Prostate gland (tissue), 2 donors: ENCODE measurements at regions not wholly inside any gene's neighbourhood (a gene's known extent, or its start where the extent isn't known, plus 50 kb on each side); places are given as distances from the start of the nearest gene placed in this dataset.

Source experiments
- DNase-seq: peaks from one replicate; pipeline ENCODE4 v3.0.0-alpha.2; 2019; ENCODE audit warnings: low spot score
- H3K27ac ChIP-seq, 2 donors: fragments of 200-600 bp; sonication (generic); 2 replicates each; pipeline ENCODE4 v1.5.1; 2017 to 2019
- H3K27me3 ChIP-seq: fragments of 200-600 bp; sonication (generic); replicated peaks from 2 replicates; pipeline ENCODE4 v1.5.1; 2019; ENCODE audit not compliant: insufficient read depth
- H3K36me3 ChIP-seq, 2 donors: fragments of 200-600 bp; sonication (generic); 1 replicate in 1 of 2; 2 replicates in 1 of 2; pipeline versions ENCODE4 v1.5.1 to v1.8.1; 2017 to 2019
- H3K4me1 ChIP-seq: fragments of 200-600 bp; sonication (generic); replicated peaks from 2 replicates; pipeline ENCODE4 v1.5.1; 2019
- H3K4me3 ChIP-seq, 2 donors: fragments of 200-600 bp; sonication (generic); 2 replicates each; pipeline ENCODE4 v1.5.1; 2017 to 2019
- H3K9me3 ChIP-seq: fragments of 200-600 bp; sonication (generic); 2 replicates; pipeline ENCODE4 v1.5.1; 2017
- CTCF ChIP-seq, 4 experiments: fragments of 200-600 bp in 2 of 4; fragments of 450-650 bp in 2 of 4; sonication (generic) in 2 of 4; IDR thresholded peaks; 1 replicate in 3 of 4; 2 replicates in 1 of 4; pipeline ENCODE4 v1.5.1; 2016 to 2019; ENCODE audit warnings: antibody characterized with exemption in 4 of 4, mild to moderate bottlenecking in 2 of 4, moderate library complexity in 2 of 4
- POLR2A ChIP-seq: fragments of 450-650 bp; IDR thresholded peaks from one replicate; pipeline ENCODE4 v1.6.1; 2016; ENCODE audit warnings: antibody characterized with exemption, mild to moderate bottlenecking
- POLR2AphosphoS5 ChIP-seq: sonication (generic); formaldehyde crosslinking; IDR thresholded peaks from one replicate; pipeline ENCODE4 v1.6.1; 2017; ENCODE audit warnings: antibody characterized with exemption
- WGBS: methylation state at CpG from one replicate; pipeline ENCODE4 v1.1.5; 2018; 5-methylcytosine and 5-hydroxymethylcytosine counted together
- intact Hi-C: fragments of 100-400 bp; cut with DNase I; formaldehyde crosslinking; loops from one replicate; pipeline ENCODE4 v1.14.2; 2022

- WGBS: 94% methylated on average over 4 of the region's 4 CpGs
- intact Hi-C loops: no loop called here
- Histone ChIP-seq H3K9me3 (no peaks in the 10 kb centered on the region), H3K4me3 (no peak overlapping the region), H3K27ac (no peak overlapping the region), H3K36me3 (no peaks in the 10 kb centered on the region), H3K4me1 (no peaks in the 10 kb centered on the region), H3K27me3 (no peaks in the 10 kb centered on the region)
- no peak for DNase-seq
- TF ChIP-seq CTCF (IDR thresholded peaks at IDR 0.05) (no peak), POLR2AphosphoS5 (no peak), POLR2A (no peak)
Measured at GRCh38 chr3:106086636-106087035, 217.8 kb upstream of the CBLB start.

GRCh38 chr3:106088304-106088703 is 219.5 kb upstream of the CBLB start:
- 85% methylated on average over 1 of the region's 1 CpG for WGBS
- no peak for TF ChIP-seq POLR2AphosphoS5
- no peak for TF ChIP-seq CTCF (IDR thresholded peaks at IDR 0.05)
- no peak for TF ChIP-seq POLR2A
- Histone ChIP-seq H3K4me1 (no peaks in the 10 kb centered on the region), H3K4me3 (no peak overlapping the region), H3K27me3 (no peaks in the 10 kb centered on the region), H3K9me3 (no peaks in the 10 kb centered on the region), H3K36me3 (no peaks in the 10 kb centered on the region), H3K27ac (no peak overlapping the region)
- DNase-seq: no peak
- intact Hi-C loops: no loop called here

DNA sequence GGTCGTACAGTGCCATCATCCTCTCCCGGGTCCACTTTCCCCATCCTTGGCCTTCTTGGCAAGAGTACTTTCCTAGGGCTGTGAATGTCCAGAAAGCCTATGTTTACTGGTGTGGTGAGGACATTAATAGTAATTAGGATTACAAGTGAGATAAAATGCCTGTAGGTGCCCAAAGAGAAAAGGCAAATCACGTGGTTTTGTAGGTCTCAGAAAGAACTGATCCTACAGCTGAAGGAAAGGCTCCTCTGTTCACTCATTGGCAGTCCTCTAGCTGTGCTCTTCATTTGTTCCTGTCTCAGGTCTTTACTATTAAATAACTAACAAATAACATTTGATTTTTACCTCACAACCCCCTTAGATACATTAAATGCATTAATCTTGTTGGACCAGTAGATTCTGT is 220.1 kb upstream of the CBLB start:
- H3K4me3 ChIP-seq: no peak overlapping the region
- DNase-seq: no peak
- no peak overlapping the region for H3K27ac ChIP-seq
- intact Hi-C loops: no loop called here
- WGBS: 71% methylated on average over 3 of the region's 3 CpGs
- H3K9me3 ChIP-seq: no peaks in the 10 kb centered on the region
- no peak for TF ChIP-seq POLR2AphosphoS5
- no peak for TF ChIP-seq POLR2A
- TF ChIP-seq CTCF (IDR thresholded peaks at IDR 0.05): no peak
- no peaks in the 10 kb centered on the region for H3K4me1 ChIP-seq
- no peaks in the 10 kb centered on the region for H3K36me3 ChIP-seq
- no peaks in the 10 kb centered on the region for H3K27me3 ChIP-seq

- TF ChIP-seq POLR2AphosphoS5 (no peak), CTCF (IDR thresholded peaks at IDR 0.05) (no peak), POLR2A (no peak)
- intact Hi-C loops: no loop called here
Measured at GRCh38 chr3:106089806-106090205, 221.0 kb upstream of the CBLB start.

DNA sequence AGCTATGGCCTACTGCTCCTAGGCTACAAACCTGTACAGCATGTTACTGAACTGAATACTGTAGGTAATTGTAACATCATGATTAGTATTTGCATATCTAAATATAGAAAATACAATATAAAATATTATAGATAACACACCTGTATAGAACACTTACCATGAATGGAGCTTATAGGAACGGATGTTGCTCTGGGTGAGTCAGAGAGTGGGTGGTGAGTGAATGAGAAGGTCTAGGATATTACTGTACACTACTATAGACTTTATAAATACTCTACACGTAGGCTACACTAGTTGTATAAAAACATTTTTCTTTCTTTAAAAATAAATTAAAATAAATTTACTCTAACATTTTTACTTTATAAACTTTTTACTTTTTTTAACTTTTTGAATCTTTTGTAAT is 224.0 kb upstream of the CBLB start:
- Histone ChIP-seq H3K27ac (no peak overlapping the region), H3K4me3 (no peak overlapping the region), H3K9me3 (no peaks in the 10 kb centered on the region), H3K4me1 (no peaks in the 10 kb centered on the region), H3K27me3 (no peaks in the 10 kb centered on the region), H3K36me3 (no peaks in the 10 kb centered on the region)
- WGBS: 98% methylated on average over 2 of the region's 2 CpGs
- TF ChIP-seq POLR2AphosphoS5 (no peak), CTCF (IDR thresholded peaks at IDR 0.05) (no peak), POLR2A (no peak)
- intact Hi-C loops: no loop called here
- DNase-seq: no peak

More at GRCh38 chr3:106089806-106090205, 221.0 kb upstream of the CBLB start:
- Histone ChIP-seq H3K4me1 (no peaks in the 10 kb centered on the region), H3K27me3 (no peaks in the 10 kb centered on the region), H3K9me3 (no peaks in the 10 kb centered on the region), H3K4me3 (no peak overlapping the region), H3K27ac (no peak overlapping the region), H3K36me3 (no peaks in the 10 kb centered on the region)
- 89% methylated on average over 1 of the region's 1 CpG for WGBS
- no peak for DNase-seq
